Activated CD4-positive, alpha-beta T cell treated with anti-CD3 and anti-CD28 coated beads, Interleukin-10, Interleukin-2, amounts not matched to agents 100 ng/mL and 50 ng/mL, durations not matched to agents 16 hours and 8 hours (primary cell): ENCODE measurements at regions not wholly inside any gene's neighbourhood (a gene's known extent, or its start where the extent isn't known, plus 50 kb on each side); places are given as distances from the start of the nearest gene placed in this dataset.
"Not testable (repeated sequence)": the region's sequence is repeated elsewhere in the genome, so short reads cannot be mapped to it uniquely, and the experiment has no call there.

Experiments
- DNase-seq: peaks from one replicate; pipeline ENCODE4 v3.0.0-alpha.2; 2020

DNA sequence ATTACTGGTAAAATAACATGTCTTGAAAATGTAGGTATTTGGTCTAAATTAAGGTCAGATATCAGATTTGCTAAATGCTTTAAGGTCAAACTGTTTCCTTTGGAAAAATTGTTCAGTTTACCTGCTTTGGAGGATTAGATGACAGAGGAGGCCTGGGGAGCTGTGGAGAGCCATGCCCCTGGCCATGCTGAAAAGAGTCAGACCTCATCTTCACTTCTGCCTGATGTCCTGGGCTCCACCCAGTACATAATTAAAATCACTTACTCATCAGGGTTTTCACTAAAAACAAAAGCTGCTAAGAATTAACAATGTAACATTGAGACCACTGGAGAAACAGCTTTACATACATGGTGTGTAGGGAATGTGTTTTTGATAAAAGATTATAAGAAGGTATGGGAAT lies 60.8 kb upstream of the UNC93A start:
- no peak for DNase-seq

DNA sequence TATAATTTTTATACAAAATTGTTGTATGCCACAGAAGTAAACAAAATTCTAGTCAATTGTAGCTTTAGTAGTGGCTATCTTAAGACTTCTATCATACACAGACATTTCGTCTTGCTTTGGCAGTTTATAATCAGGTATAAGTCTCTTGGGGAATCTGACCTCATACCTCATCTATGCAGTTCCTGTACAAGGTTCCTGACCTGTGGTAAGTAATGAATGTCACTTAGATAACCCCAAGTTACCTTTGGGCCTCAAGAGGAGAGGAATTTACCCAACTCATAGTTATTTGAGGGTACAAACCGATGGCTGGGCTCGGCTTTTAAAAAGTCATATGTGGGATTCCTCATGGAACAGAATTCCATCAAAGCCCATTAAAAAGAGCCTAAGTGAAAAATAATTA lies 58.8 kb upstream of the UNC93A start:
- DNase-seq: no peak

- DNase-seq: no peak
Observed at GRCh38 chr6:167233490-167233889, 57.6 kb upstream of the UNC93A start.

GRCh38 chr6:167234576-167234975 lies 56.5 kb upstream of the UNC93A start:
- DNase-seq: not testable (repeated sequence)

DNA sequence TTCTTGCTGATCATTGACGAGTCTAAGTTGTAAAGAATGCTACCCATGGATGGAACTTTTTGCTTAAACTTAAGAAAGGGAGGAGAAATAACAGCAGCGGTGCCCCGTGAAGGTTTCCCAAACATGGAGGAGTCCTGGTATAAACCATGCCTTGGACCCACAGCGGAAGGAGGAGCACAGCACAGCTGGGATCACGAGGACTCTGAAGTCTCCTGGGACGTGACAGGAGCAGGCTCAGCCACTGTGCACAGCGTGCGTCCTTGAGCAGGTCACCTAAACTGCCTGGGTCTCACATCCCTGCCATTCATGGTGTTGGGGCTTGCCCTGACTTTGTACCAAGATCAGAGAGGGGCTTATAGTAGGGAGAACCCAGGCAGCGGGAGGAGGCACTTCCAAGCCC lies 56.1 kb upstream of the UNC93A start:
- DNase-seq: no peak

- DNase-seq: no peak
Observed at GRCh38 chr6:167235421-167236238, 55.5 kb upstream of the UNC93A start.

GRCh38 chr6:167236239-167236571 lies 54.9 kb upstream of the UNC93A start:
- no peak for DNase-seq

- no peak for DNase-seq
Observed at GRCh38 chr6:167237438-167238145, 53.5 kb upstream of the UNC93A start.

DNA sequence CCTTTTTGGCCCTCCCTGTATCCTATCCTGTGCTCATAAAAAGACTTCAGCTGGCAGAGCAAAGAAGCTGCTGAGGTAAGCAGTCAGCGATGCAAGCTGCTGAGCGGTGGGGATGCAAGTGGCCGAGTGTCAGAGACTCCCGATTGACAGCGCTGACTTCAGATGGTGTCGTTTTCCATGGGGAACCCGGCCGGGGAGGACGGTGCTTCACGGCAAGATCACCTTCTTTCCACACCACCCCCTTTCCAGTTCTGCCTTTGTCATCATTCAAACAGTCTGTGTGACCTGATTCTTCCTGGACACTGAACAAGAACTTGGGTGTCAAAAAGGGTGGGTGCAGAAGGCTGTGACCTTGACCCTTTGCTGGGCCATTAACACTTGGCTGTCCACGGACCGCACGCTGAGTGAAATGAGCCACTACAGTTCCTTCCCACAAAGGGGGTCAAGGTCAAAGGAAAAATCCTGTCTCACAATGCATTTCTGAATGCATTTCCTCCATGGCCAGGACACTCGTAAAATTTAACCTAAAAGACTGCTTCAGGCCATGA lies 52.9 kb upstream of the UNC93A start:
- no peak for DNase-seq

GRCh38 chr6:167238694-167239467 lies 52.2 kb upstream of the UNC93A start:
- DNase-seq: no peak

- DNase-seq: not testable (repeated sequence)
Observed at GRCh38 chr6:167239470-167239869, 51.6 kb upstream of the UNC93A start.

DNA sequence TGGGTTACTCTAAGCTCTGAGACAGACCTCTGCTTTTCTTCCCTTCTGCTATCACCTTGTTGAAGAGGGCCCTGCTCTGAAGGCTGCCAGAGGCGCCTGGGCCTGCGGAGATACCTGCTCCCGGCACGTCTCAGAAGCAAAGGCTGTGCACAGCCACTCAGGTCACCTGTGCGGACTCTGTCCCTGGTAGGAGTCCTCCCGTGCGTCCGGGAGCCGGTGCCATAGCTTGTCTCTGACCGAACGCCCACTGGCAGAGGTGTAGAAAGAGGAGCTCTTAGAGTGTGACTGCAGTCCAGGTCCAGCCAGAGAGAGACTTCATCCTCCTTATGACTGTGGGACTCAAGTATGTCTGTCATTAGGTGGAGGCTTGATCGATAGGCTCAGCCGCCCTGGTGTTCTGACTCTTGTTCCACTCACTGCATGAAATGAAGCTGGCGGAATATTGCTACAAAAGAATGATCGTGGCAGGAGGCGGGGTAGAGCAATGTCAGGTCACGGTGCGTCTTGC lies 51.0 kb upstream of the UNC93A start:
- DNase-seq: no peak
